ENCODE measurements at regions not wholly inside any gene's neighbourhood (a gene's known extent, or its start where the extent isn't known, plus 50 kb on each side); places are given as distances from the start of the nearest gene placed in this dataset.

- FAIRE-seq (no peak), DNase-seq (ENCODE audit: low spot score) (no peak)
Observed at GRCh38 chr10:5305374-5305773, 59.4 kb upstream of the UCN3 start.

- DNase-seq (ENCODE audit: low spot score) (no peak), FAIRE-seq (no peak)
Observed at GRCh38 chr10:5310914-5311313, 53.9 kb upstream of the UCN3 start.

GRCh38 chr10:5311617-5312016, 53.1 kb upstream of the UCN3 start:
- no peak for FAIRE-seq

GRCh38 chr10:5314840-5315239, 49.9 kb upstream of the UCN3 start:
- FAIRE-seq = no peak
- no peak for DNase-seq (ENCODE audit: low spot score)

More at GRCh38 chr10:5311617-5312016, 53.1 kb upstream of the UCN3 start:
- no peak for DNase-seq (ENCODE audit: low spot score)
